GM21528 (cell line): ENCODE measurements at regions not wholly inside any gene's neighbourhood (a gene's known extent, or its start where the extent isn't known, plus 50 kb on each side); places are given as distances from the start of the nearest gene placed in this dataset.
"Not testable (repeated sequence)": the region's sequence is repeated elsewhere in the genome, so short reads cannot be mapped to it uniquely, and the experiment has no call there.

Source experiments
- ATAC-seq: cut with Tn5 transposase; IDR thresholded peaks from one replicate; pipeline ENCODE4 v1.9.1; 2021; ENCODE audit warnings: mild to moderate bottlenecking, moderate library complexity; ENCODE audit not compliant: unreplicated experiment, low FRiP score

GRCh38 chr12:31215518-31216232 lies 110.3 kb downstream of the SINHCAF start:
- no peak for ATAC-seq

GRCh38 chr12:31216479-31216878 lies 109.5 kb downstream of the SINHCAF start:
- ATAC-seq, result no peak

DNA sequence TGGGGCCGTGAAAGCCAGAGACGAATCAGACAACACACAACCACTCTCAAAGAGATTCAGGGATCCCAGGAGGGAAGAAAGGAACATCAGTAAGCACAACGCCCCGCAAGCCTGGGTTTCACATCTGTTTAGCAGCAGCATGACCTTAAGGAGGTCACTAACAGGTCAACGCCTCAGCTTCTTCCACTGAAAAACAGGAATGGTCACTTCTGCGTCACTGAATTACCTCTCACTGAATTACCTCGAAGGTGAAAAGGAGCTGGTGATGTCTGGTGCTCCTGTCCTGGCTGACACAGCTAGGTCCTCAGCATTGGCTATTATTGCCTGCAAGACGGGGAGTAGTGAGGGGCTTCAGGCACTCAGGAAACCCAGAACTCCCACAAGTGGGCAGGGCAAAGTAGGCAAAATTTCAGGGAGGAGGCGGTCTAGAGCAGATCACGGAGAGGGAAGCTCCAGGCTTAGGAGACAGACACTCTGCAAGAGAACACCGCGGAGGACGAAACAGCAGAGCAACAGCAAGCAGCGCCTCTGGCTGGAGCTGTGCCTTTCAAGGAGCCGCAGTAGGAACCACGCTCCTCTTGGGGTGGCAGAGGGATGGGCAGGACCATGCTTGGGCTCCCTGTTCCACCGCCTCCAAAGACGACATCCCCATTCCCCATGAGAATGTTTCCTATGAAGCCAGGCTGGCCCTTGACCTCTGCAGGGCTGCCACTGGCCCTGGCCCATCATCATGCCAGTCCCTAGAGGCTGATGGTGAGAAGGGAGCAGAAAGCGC lies 108.4 kb downstream of the SINHCAF start:
- ATAC-seq, result no peak

GRCh38 chr12:31218203-31219025 lies 107.5 kb downstream of the SINHCAF start:
- no peak for ATAC-seq

GRCh38 chr12:31219521-31219920 lies 106.4 kb downstream of the SINHCAF start:
- ATAC-seq, result no peak

- ATAC-seq, result no peak
Observed at GRCh38 chr12:31220061-31220460, 105.9 kb downstream of the SINHCAF start.

GRCh38 chr12:31220633-31221550 lies 105.1 kb downstream of the SINHCAF start:
- no peak for ATAC-seq

GRCh38 chr12:31221551-31221945 lies 104.4 kb downstream of the SINHCAF start:
- ATAC-seq, result no peak

GRCh38 chr12:31222620-31223222 lies 103.2 kb downstream of the SINHCAF start:
- ATAC-seq, result no peak

DNA sequence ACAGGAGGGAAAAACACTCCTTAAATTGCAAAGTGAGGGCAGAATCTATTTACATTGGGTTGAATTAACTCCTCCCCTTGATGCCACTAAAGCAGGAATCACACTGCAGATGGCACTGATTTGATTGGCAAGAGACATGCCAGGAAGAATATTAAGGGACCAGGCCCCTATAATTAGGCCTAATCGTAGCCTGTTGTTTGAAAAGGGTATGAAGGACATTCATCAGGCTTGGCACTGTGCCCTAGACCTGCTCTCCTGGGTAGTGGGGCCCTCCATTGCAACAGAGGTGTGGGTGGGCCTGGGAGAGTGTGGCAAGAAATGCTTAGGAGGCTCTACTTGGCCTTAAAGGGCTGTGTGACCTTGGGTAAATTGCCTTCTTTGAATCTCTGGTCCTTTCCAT lies 102.3 kb downstream of the SINHCAF start:
- ATAC-seq, result not testable (repeated sequence)

DNA sequence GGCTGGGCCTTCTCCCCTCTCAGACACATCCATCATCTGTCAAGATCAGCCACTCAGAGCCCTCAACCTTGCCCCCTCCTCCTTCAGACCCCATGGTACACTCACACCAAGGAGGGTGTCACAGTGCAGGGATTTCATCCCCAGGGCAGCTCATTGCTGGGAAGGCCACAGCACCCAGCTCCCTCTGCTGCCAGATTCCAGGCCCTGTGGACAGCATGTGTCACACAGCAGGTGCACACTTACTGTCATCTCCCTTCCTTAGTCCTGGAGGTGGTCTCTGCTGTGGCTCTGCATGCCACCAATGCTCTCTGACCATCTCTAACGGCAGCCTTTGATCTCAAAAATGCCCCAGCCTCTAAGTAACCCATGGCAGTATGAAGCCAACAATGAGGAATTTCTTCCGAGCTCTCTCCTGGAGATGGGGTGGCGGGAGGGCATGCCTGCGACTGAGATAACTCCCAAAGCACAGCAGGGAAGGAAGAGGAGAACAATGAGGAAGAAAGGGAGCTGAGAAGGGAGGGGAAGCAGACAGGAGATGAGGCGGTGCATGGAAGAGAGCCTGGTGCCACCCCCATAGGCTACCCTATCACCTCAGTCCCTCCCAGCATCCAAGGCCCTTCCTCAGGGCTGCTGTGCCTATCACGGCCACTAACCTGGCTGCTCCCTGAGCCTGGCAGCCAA lies 101.0 kb downstream of the SINHCAF start:
- ATAC-seq, result no peak

- ATAC-seq, result no peak
Observed at GRCh38 chr12:31225656-31226535, 100.1 kb downstream of the SINHCAF start.

GRCh38 chr12:31226639-31227038 lies 99.3 kb downstream of the SINHCAF start:
- ATAC-seq, result no peak

DNA sequence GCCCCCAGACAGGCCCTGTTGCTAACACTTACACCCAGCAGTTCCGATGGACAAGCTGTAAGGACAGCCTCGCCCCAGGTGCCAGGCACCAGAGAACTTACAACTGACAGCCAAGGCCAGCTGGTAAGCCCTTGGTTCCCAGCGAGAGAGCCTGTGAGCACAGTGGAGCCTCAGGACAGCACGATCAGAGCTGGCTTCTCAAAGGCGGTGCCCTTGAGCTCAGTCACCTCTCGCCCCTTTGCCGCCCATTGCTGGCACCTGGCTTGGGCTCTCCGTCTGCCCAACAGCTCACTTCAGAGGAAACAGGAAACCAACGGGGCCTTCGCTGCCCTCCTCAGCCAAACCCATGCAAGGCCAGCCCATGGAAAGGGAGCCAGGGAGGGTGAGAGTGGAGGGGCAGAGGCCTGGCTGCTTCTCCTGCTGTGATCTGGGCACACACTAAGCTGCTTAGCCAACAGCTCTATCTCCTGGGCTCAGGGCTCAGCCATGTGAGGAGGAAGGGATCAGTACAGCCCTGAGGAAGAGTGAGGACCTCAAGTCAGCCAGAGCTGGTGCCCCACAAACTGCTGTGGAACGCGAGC lies 98.5 kb downstream of the SINHCAF start:
- ATAC-seq, result no peak

DNA sequence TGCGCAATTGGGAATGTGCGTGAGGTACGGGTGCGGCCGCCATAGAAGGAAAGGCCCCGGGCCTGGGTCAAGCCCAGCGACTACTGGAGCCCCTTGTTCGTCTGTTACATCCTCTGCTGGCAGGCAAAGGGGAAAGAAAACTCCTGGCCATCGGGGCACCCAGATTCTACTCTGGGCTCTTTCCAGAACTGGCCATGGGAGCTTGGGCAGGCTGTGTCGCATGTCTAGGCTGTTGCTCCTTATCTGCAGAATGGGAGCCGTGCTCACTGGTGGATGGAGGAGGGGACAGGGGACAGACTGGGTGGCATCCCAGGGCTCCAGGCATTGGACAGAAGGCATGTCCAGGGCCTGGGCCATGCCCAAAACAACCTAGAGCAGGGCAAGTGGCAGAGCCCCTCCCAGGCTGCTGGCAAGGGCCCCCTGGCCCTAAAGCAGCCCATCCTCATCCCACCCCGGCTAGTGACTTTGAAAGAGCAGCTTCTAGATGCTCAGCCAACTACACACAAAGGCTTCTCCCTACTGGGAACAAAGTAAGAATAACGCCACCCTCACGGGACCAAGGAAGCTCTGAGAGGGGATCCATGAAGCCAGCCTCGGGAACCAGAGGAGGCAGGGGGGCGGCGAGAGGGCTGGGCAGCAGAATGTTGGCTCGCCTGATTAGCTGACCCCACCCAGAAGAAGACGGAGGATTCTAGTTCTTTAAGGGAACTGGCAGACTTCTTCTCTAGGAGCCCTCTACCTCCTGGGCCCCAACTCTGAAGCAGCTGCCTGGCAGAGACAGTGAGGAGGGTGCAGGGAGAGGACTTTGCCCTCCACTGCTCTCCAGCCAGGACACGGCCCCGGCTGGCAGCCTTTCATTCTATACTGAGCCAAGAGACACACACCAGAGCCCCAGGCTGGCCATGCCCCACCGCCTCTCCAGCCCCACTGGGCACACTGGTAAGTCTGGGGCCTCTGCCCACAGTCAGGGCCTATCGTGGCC lies 96.8 kb downstream of the SINHCAF start:
- no peak for ATAC-seq

DNA sequence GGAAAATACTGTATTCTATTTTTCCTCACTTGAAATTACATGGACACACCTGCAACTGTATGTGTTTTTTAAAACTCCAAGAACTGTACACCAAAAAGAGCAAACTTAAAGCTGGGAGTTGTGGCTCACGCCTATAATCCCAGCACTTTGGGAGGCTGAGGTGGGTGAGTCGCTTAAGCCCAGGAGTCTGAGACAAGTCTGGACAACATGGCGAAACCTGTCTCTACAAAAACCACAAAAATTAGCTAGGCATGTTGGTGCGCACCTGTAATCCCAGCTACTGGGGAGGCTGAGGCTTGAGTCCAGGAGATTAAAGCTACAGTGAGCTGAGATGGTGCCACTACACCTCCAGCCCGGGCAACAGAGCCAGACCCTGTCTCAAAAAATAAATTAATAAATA lies 95.9 kb downstream of the SINHCAF start:
- no peak for ATAC-seq
